K562 (cell line): ENCODE measurements at regions not wholly inside any gene's neighbourhood (a gene's known extent, or its start where the extent isn't known, plus 50 kb on each side); places are given as distances from the start of the nearest gene placed in this dataset.

ENCODE experiments used
- ATAC-seq: fragments of 200-7000 bp; cut with Tn5 transposase; 3 replicates; pipeline ENCODE4 v1.9.1; 2020; ENCODE audit warnings: moderate library complexity
- BruUV-seq: library from RNA; stranded (reverse); fragments of 400-500 nt; replicated peaks from 2 replicates; lab custom pipeline; 2021; lab: Mats Ljungman, UMichigan
- CTCF ChIA-PET: fragments of 300-600 bp; formaldehyde crosslinking; extraction: SDS; loops from one replicate; lab custom pipeline; 2021; ENCODE audit warnings: low intra/inter-chr PET ratio; lab: Yijun Ruan, JAX
- POLR2A ChIA-PET: fragments of 300-600, 350-650 bp; sonication (Branson Sonifier 250); formaldehyde crosslinking; extraction: SDS; loops from one replicate; lab custom pipeline; 2021; ENCODE audit warnings: antibody characterized with exemption, inconsistent platforms; lab: Yijun Ruan, JAX
- DNase-seq, 4 experiments: peaks; one replicate each; pipeline versions ENCODE4 v3.0.0 to v3.0.0-alpha.2; 2011 to 2018; ENCODE audit warnings: low spot score in 3 of 4, mixed read lengths in 3 of 4; ENCODE audit errors: extremely low read depth in 1 of 4
- FAIRE-seq: peaks from 2 replicates; lab custom pipeline; 2011; peaks lifted over from hg19 to GRCh38; lab: Jason Lieb, UNC
- H2AFZ ChIP-seq: 2 replicates; pipeline ENCODE4 v1.6.0; 2011; ENCODE audit warnings: low read depth, low read length, control low read depth, inconsistent platforms
- H3K27ac ChIP-seq: fragments of 200-600 bp; 3 replicates; pipeline ENCODE4 v1.8.0; 2011; ENCODE audit warnings: low read depth, mild to moderate bottlenecking, control low read depth, inconsistent platforms, low read length, moderate library complexity, mixed read lengths; ENCODE audit errors: extremely low read depth
- H3K27me3 ChIP-seq, 2 experiments: fragments of 300-600 bp in 1 of 2; 2 replicates in 1 of 2; 3 replicates in 1 of 2; pipeline versions ENCODE4 v1.6.0 to v1.8.0; 2011; ENCODE audit warnings: inconsistent platforms in 2 of 2, low read length in 2 of 2, mild to moderate bottlenecking in 1 of 2, mixed read lengths in 1 of 2, moderate library complexity in 1 of 2; ENCODE audit not compliant: control insufficient read depth in 2 of 2, insufficient read depth in 2 of 2
- H3K36me3 ChIP-seq: fragments of 300-600 bp; 3 replicates; pipeline ENCODE4 v1.8.0; 2011; ENCODE audit warnings: mild to moderate bottlenecking, low read length, inconsistent platforms; ENCODE audit not compliant: control insufficient read depth, insufficient read depth
- H3K4me1 ChIP-seq, 2 experiments: fragments of 200-600 bp in 1 of 2; replicated peaks in 1 of 2; 2 replicates in 1 of 2; 3 replicates in 1 of 2; pipeline versions ENCODE4 v1.5.1 to v1.8.0; 2011; ENCODE audit warnings: inconsistent platforms in 2 of 2, low read length in 2 of 2, mild to moderate bottlenecking in 1 of 2, mixed read lengths in 1 of 2, moderate library complexity in 1 of 2; ENCODE audit not compliant: control insufficient read depth in 2 of 2, insufficient read depth in 2 of 2
- H3K4me2 ChIP-seq: 2 replicates; pipeline ENCODE4 v1.6.1; 2011; ENCODE audit warnings: low read length, control low read depth, inconsistent platforms, mixed read lengths; ENCODE audit not compliant: insufficient read depth
- H3K4me3 ChIP-seq: fragments of 200-600 bp; sonication (generic), shearing (Covaris generic); 2 replicates; pipeline ENCODE4 v1.5.1; 2016; ENCODE audit warnings: control low read depth, inconsistent platforms
- H3K79me2 ChIP-seq: fragments of 200-600 bp; 3 replicates; pipeline ENCODE4 v1.8.0; 2011; ENCODE audit warnings: low read length, inconsistent platforms; ENCODE audit not compliant: control insufficient read depth, insufficient read depth
- H3K9ac ChIP-seq, 2 experiments: 2 replicates each; pipeline versions ENCODE4 v1.6.0 to v1.6.1; 2011; ENCODE audit warnings: low read depth in 2 of 2, low read length in 2 of 2, control low read depth in 1 of 2, inconsistent platforms in 1 of 2, mild to moderate bottlenecking in 1 of 2, mixed read lengths in 1 of 2; ENCODE audit not compliant: insufficient read depth in 1 of 2
- H3K9me1 ChIP-seq: one replicate; pipeline ENCODE4 v1.6.0; 2011; ENCODE audit warnings: inconsistent platforms, mild to moderate bottlenecking, low read length, moderate library complexity; ENCODE audit not compliant: control insufficient read depth, insufficient read depth
- H3K9me3 ChIP-seq: replicated peaks from 2 replicates; pipeline ENCODE4 v1.5.1; 2011; ENCODE audit warnings: low read depth, low read length, inconsistent platforms; ENCODE audit not compliant: control insufficient read depth, insufficient read depth
- H4K20me1 ChIP-seq: replicated peaks from 2 replicates; pipeline ENCODE4 v1.6.1; 2011; ENCODE audit warnings: low read length, inconsistent platforms, mixed read lengths; ENCODE audit not compliant: control insufficient read depth, insufficient read depth
- DIDO1 ChIP-seq: fragments of 450-650 bp; IDR thresholded peaks from 2 replicates; pipeline ENCODE4 v1.6.1; 2016; ENCODE audit warnings: low read depth, missing biosample characterization, missing genetic modification characterization
- HSF4 ChIP-seq: fragments of 250-450 bp; sonication (Bioruptor Pico); IDR thresholded peaks from 2 replicates; pipeline ENCODE4 v2.1.2; 2022; ENCODE audit warnings: mild to moderate bottlenecking, moderate library complexity, borderline replicate concordance
- JUND ChIP-seq, 2 experiments: IDR thresholded peaks; 2 replicates in 1 of 2; 3 replicates in 1 of 2; pipeline ENCODE4 v1.6.1; 2011; ENCODE audit warnings: borderline replicate concordance in 2 of 2, low read depth in 2 of 2, low read length in 2 of 2, improper control_type of control experiment in 1 of 2, missing biosample characterization in 1 of 2, missing genetic modification characterization in 1 of 2, missing genetic modification reagents in 1 of 2
- MAFG ChIP-seq: fragments of 450-650 bp; conservative IDR thresholded peaks from 2 replicates; pipeline ENCODE4 v1.6.1; 2016; ENCODE audit warnings: missing genetic modification characterization, missing compliant biosample characterization
- NONO ChIP-seq, 2 experiments: fragments of 200-400 bp in 1 of 2; fragments of 450-650 bp in 1 of 2; formaldehyde crosslinking in 1 of 2; IDR thresholded peaks; 2 replicates each; pipeline ENCODE4 v1.6.1; 2017; ENCODE audit warnings: low read depth in 2 of 2, mild to moderate bottlenecking in 2 of 2, moderate library complexity in 2 of 2, low read length in 1 of 2
- PBX2 ChIP-seq, 2 experiments: IDR thresholded peaks in 1 of 2; conservative IDR thresholded peaks in 1 of 2; 2 replicates each; pipeline ENCODE4 v1.6.1; 2016; ENCODE audit warnings: low read depth in 2 of 2, mild to moderate bottlenecking in 1 of 2, missing compliant biosample characterization in 1 of 2, missing genetic modification characterization in 1 of 2, moderate library complexity in 1 of 2
- POLR2A ChIP-seq: fragments of 450-650 bp; conservative IDR thresholded peaks from 2 replicates; pipeline ENCODE4 v1.6.1; 2016
- SMC3 ChIP-seq: conservative IDR thresholded peaks from 2 replicates; pipeline ENCODE4 v1.6.1; 2011; ENCODE audit warnings: low read depth, low read length, improper control_type of control experiment; ENCODE audit not compliant: insufficient read depth
- STAT5B ChIP-seq: fragments of 250-450 bp; sonication (Bioruptor Pico); IDR thresholded peaks from 2 replicates; pipeline ENCODE4 v1.8.0; 2021; ENCODE audit warnings: mild to moderate bottlenecking, inconsistent platforms
- ZNF324 ChIP-seq: fragments of 250-450 bp; sonication (Bioruptor Pico); IDR thresholded peaks from 2 replicates; pipeline ENCODE4 v1.4.0; 2020; ENCODE audit warnings: mild to moderate bottlenecking
- WGBS: fragments of 100-300 bp; shearing (Covaris generic); methylation state at CpG from one replicate; pipeline ENCODE4 v1.1.6; 2016; ENCODE audit warnings: low coverage, mixed read lengths; ENCODE audit not compliant: insufficient coverage; ENCODE audit errors: missing lambda C conversion rate; 5-methylcytosine and 5-hydroxymethylcytosine counted together
- in situ Hi-C: fragments of 300-500 bp; cut with MboI; formaldehyde crosslinking; loops from 4 replicates; pipeline ENCODE4 v1.15.0; 2018; ENCODE audit warnings: inconsistent platforms, mixed read lengths
- intact Hi-C: fragments of 100-400 bp; cut with micrococcal nuclease; formaldehyde crosslinking; loops from 2 replicates; pipeline ENCODE4 v1.14.2; 2022
- TF ChIP-seq, protein P1 (sequence below): fragments of 250-450 bp; sonication (Bioruptor Pico); IDR thresholded peaks from 2 replicates; pipeline ENCODE4 v1.9.0; 2021; ENCODE audit warnings: mild to moderate bottlenecking

- CTCF ChIA-PET, result no interaction called here
Measured at GRCh38 chr22:49412236-49412635, 415.4 kb downstream of the BRD1 start.

More at GRCh38 chr22:49412236-49412635, 415.4 kb downstream of the BRD1 start:
- H3K4me1 ChIP-seq, result no peaks in the 10 kb centered on the region
- no TSS peak for BruUV-seq
- H3K27me3 ChIP-seq, result no peaks in the 10 kb centered on the region
- H3K4me2 ChIP-seq, result no peak overlapping the region
- no peak overlapping the region for H2AFZ ChIP-seq
- no peak for ATAC-seq
- H3K36me3 ChIP-seq, result no peaks in the 10 kb centered on the region
- H3K27ac ChIP-seq, result no peak overlapping the region
- TF ChIP-seq STAT5B (no peak), MAFG (tag) (no peak), POLR2A (no peak), SMC3 (no peak), NONO (IDR thresholded peaks at IDR 0.05; ENCODE audit: low read depth in 2 of 2, low read length in 1 of 2) (no peak), JUND (IDR thresholded peaks at IDR 0.05; ENCODE audit: borderline replicate concordance, low read depth, low read length) (no peak), JUND (tag; IDR thresholded peaks at IDR 0.05; ENCODE audit: borderline replicate concordance, low read depth, low read length) (no peak), PBX2 (CRISPR knock-in tag; IDR thresholded peaks at IDR 0.05; ENCODE audit: low read depth) (no peak), PBX2 (tag; conservative IDR thresholded peaks at IDR 0.05; ENCODE audit: low read depth) (no peak), DIDO1 (tag) (no peak), HSF4 (no peak), ZNF324 (CRISPR knock-in tag) (no peak)
- TF ChIP-seq, protein P1, sequence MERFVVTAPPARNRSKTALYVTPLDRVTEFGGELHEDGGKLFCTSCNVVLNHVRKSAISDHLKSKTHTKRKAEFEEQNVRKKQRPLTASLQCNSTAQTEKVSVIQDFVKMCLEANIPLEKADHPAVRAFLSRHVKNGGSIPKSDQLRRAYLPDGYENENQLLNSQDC (CRISPR knock-in tag), result no peak
- in situ Hi-C loops, result no loop called here
- no peaks in the 10 kb centered on the region for H4K20me1 ChIP-seq
- H3K4me3 ChIP-seq, result no peak overlapping the region
- H3K9me3 ChIP-seq, result no peaks in the 10 kb centered on the region
- DNase-seq, result no peak
- intact Hi-C loops, result no loop called here
- H3K9ac ChIP-seq, result no peak overlapping the region
- WGBS, result 33% methylated on average over 13 of the region's 13 CpGs
- POLR2A ChIA-PET, result interaction anchor here (0.7 kb wide), 1 partner anchor 11 kb away, joined by 3 read pairs; no protein-coding TSS in a partner anchor
- H3K9me1 ChIP-seq, result no peaks in the 10 kb centered on the region
- FAIRE-seq, result no peak
- H3K79me2 ChIP-seq, result no peaks in the 10 kb centered on the region
